ENCODE measurements at regions not wholly inside any gene's neighbourhood (a gene's known extent, or its start where the extent isn't known, plus 50 kb on each side); places are given as distances from the start of the nearest gene placed in this dataset.

DNA sequence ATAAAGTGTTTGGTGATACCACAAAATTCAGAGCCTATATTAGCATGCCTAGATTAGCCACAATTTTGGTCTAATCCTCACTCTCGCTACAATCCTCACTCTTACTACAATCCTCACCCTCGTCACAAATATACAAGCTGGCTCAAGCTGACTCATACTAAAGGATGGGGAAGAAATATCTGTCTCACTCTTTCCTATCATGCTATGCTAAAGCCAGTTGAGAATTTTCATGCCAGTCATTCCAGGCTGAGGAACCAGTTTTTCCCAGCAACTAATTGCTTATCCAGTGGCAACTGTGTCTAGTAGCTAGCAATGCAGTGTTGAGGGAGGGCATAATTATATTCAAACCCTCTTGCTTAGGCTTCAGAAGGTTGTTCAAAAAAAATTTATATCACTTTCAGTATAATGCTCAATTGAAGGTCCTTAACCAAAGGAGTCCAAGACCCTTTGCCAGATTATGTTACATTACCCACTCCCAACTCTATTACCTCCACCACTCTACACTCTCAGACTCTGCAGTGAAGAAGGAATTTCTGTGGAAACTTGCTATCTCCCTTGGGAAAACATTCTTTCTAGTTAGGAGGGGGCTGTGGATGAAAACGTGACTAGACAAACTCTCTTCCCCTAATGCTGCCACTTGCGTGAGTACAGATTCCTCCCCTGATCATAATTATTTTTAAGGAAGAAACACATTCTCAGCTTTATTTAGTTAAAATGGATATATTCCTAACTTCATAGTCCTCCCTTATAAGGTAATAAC, 810.3 kb upstream of the ACO1 start:
- TF ChIP-seq CTCF (IDR thresholded peaks at IDR 0.05) (no peak), POLR2A (IDR thresholded peaks at IDR 0.05) (no peak)

Data from testis (tissue), 2 donors.